ENCODE measurements at regions not wholly inside any gene's neighbourhood (a gene's known extent, or its start where the extent isn't known, plus 50 kb on each side); places are given as distances from the start of the nearest gene placed in this dataset.

DNA sequence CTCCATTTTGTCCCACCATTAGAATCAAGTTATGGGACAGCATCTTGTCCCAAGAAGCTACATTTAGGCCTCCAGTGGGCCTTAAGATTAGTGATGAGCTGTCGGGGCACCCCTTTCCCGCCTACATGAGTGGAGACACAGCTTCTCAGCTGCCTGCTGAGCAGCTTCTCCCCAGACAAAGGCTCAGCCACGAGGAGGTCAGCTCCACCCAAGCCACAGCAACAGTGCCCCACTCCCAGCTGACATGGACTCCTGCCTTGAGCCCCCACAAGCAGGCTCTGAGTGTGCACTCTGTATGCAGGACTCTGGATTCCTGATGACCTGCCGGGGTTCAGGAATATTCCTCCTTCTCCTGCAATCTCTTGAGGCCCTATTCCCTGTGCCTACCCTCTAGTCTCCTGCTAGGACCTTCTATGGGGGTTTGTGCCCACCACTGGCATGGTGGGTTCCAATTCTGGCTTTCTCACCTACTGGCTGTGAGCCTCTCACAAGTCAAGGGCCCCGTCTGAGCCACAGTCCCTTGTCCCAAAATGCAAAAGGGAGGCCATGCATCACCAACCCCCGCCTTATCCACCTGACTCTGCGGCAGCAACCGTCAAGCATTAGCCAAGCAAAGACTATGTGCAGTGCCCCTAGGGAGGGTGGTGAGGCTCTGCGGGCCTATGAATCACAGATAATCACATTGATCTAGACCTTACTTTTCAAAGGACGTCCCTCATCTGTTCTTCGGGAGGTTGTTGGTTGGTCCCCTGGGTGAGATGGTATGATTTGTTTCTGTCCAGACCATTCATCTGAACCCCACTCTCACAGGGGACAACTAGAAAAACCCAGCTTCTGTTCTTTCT lies 269.1 kb downstream of the MED10 start:
- no peak for TF ChIP-seq POLR2A (IDR thresholded peaks at IDR 0.05; ENCODE audit: low read length)
- no peak for TF ChIP-seq GATA1 (IDR thresholded peaks at IDR 0.05; ENCODE audit: low read depth, low read length)

Measured in erythroblast (primary cell).